MV-4-11 (cell line): ENCODE measurements at regions not wholly inside any gene's neighbourhood (a gene's known extent, or its start where the extent isn't known, plus 50 kb on each side); places are given as distances from the start of the nearest gene placed in this dataset.
"Not testable (repeated sequence)": the region's sequence is repeated elsewhere in the genome, so short reads cannot be mapped to it uniquely, and the experiment has no call there.

Experiments
- DNase-seq: peaks from one replicate; lab custom pipeline; 2025; lab: John Stamatoyannopoulos, UW

DNA sequence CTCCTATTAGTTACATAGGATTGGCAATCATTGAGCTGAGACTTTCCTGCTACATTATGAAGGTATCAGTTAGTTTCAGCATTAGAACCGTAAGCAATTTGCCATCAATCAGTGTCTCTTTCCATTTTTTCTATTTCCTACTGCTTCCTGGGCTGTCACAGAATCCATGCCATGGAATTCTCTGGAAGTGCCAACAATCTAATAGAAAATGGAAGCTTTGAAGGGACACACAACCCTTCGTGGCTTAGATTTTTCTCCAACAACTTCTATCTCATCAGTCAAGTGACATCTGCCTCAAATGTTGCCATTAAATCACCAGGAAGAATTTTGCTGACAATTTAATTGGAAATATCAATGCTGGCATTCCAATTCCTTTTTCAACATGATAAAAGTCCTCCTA lies 183.5 kb upstream of the PARD3B start:
- no peak for DNase-seq

- DNase-seq: no peak
Observed at GRCh38 chr2:204362581-204362980, 182.7 kb upstream of the PARD3B start.

GRCh38 chr2:204363513-204363912 lies 181.8 kb upstream of the PARD3B start:
- no peak for DNase-seq

- DNase-seq: no peak
Observed at GRCh38 chr2:204364860-204365535, 180.3 kb upstream of the PARD3B start.

DNA sequence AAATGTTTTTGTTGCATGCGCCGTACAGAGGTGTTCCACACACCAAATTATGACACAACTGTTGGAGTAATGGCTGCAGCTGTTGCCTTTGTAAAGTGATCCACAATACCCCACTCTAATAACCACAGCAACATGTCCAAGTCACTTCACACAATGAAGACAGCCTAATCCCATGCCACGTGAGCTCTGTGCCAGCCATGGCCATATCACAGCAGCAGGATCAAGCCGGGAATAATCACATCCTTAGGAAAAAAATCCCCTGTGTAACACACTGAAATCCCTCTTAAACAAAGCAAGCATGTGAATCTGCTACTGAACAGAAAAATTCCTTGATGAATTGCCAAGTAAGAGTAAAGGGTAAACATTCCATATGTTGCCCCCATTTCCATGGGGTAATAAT lies 179.5 kb upstream of the PARD3B start:
- DNase-seq: no peak

DNA sequence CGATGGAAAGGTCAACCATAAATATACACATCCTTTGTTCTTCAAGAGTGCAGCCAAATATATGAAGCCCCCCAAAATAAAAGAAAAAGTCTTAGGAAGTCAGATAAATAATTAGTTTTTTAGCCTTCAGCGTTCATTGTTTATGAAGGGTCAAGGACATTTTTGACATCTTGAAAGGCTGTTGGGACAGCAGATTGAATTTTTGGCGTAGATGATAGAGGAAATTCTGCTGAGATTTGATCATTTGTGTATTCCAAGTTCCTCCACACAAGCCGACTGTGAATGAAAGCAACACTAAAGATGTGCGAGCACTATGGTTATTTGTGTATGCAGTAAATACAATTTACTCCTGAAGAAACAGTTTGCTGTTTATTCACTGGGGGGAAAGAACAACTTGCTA lies 177.8 kb upstream of the PARD3B start:
- DNase-seq: no peak

GRCh38 chr2:204370172-204370718 lies 175.0 kb upstream of the PARD3B start:
- no peak for DNase-seq

- no peak for DNase-seq
Observed at GRCh38 chr2:204373942-204374341, 171.3 kb upstream of the PARD3B start.

- no peak for DNase-seq
Observed at GRCh38 chr2:204380141-204380881, 165.0 kb upstream of the PARD3B start.

DNA sequence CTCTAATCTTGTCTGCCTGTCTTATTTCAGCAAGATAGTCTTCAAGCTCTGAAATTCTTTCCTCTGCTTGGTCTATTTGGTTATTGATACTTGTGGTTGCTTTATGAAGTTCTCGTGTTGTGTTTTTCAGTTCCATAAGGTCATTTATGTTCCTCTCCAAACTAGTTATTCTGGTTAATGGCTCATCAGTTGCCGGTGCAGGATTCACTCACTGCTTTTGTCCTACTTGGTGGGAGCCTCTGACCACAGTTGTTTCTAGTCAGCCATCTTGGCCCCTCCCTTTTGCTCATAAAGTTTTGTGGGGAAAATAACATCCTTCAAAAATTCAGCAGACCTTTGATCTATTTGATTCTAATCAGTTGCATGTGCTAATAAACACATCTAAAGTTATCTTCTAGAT lies 158.6 kb upstream of the PARD3B start:
- no peak for DNase-seq

- DNase-seq: no peak
Observed at GRCh38 chr2:204389120-204389519, 156.2 kb upstream of the PARD3B start.

DNA sequence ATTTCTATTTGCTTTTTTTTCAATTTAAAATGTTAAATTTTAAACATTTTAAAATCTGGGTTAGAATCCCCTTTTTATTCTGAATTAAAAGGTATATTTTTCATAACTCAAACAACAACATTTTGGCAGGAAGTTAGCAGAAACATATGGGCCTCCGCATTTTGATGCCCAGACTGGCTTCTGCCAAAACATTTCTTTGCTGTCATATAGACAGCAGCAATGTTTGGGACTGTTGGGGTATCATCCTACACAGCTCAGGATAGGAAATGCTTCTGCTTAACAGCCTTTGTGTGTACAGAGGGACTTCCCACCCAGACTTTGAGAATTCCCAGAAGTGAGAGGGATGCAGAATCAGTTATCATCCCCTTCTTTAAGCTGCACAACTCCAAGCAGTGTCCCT lies 155.4 kb upstream of the PARD3B start:
- DNase-seq: no peak

DNA sequence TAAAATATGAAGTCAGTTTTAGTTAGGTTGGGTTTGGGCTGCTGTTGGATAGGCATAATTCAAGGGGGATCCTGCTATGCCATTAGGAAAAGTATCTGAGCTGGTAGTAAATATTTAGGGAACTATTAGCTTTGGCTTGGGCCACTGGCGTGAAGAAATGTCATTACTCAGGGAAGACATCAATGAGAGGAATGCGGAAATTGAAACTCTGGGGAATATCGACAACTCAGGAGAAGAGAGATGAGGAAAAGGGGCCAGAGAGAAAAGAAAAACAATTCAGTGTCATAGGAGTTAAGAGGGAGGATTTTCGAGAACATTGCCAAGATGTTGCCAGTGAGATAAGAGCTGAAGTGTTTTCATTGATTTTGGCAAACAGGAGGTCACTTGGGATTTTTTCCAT lies 149.7 kb upstream of the PARD3B start:
- no peak for DNase-seq

DNA sequence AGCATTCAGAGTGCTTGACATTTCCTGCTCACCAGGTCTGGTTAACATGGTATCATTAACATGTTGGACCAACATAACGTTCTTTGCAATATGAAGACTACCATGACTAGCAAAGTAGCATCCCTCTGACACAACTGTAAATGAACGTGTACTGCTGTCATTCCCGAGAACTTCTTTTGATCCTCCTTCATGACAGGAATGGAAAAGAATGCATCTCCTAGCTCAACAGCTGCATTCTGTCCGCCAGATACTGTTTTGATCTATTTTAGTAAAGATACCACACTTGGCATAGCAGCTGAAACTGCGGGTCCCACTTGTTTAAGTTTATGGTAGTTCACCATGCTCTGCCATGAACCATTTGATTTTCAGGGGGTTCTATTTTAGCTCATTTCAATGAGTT lies 144.2 kb upstream of the PARD3B start:
- no peak for DNase-seq

GRCh38 chr2:204407204-204408014 lies 137.9 kb upstream of the PARD3B start:
- DNase-seq: no peak

DNA sequence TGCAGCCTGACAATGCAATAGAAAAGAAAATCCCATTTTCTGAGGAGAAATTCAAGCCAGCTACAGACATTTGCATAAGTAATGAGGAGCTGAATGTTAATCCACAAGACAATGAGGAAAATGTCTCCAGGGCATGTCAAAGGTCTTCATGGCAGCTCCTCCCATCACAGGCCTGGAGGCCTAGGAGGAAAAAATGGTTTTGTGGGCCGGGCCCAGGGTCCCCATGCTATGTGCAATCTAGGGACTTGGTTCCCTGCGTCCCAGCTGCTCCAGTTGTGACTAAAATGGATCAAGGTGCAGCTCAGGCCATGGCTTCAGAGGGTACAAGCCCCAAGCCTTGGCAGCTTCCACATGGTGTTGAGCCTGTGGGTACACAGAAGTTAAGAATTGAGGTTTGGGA lies 132.5 kb upstream of the PARD3B start:
- not testable (repeated sequence) for DNase-seq

DNA sequence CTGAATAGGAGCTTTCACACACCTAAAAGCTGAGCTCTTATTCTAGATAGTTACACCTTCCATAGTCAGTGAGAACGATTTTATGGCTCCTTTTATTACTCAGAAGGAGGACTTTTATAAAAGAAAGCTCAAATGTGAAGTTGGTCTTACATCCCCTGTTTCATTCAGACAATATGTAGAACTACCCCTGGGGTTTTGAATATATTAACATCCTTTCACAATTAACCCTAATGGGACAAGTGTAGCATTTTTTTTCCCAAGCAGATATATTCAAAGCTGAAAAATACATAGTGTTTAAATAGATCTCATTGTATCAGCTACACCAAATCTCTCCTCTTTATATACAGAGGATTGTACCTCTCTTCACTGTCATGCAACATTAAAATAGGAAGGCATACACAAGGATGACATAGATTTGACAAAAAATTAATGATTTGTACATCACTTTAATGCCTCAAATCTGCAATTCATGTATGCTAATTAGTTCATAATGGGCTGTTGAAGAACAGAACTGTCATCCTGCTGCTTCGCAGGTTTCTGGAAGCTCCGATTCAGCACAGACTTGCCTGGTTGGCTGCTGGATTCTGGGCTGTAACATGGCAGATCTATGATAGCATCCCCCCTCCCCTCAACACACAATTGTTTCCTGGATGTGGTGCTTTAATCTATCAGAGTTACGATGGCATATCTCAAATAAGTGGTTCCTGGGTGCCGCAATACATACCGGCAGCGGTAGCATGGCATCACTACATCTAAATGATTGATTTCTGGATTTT lies 129.7 kb upstream of the PARD3B start:
- no peak for DNase-seq

GRCh38 chr2:204416236-204416635 lies 129.0 kb upstream of the PARD3B start:
- no peak for DNase-seq

GRCh38 chr2:204425821-204426220 lies 119.5 kb upstream of the PARD3B start:
- no peak for DNase-seq

GRCh38 chr2:204428675-204429074 lies 116.6 kb upstream of the PARD3B start:
- DNase-seq: no peak

GRCh38 chr2:204431529-204431928 lies 113.7 kb upstream of the PARD3B start:
- DNase-seq: no peak

- DNase-seq: no peak
Observed at GRCh38 chr2:204432196-204432595, 113.1 kb upstream of the PARD3B start.
